Right atrium auricular region (tissue), 2 donors: ENCODE measurements at regions not wholly inside any gene's neighbourhood (a gene's known extent, or its start where the extent isn't known, plus 50 kb on each side); places are given as distances from the start of the nearest gene placed in this dataset.

Experiments
- DNase-seq: peaks from one replicate; pipeline ENCODE4 v3.0.0-alpha.2; 2019; ENCODE audit warnings: low spot score
- H3K27ac ChIP-seq, 2 donors: fragments of 200-600 bp; sonication (generic); 1 replicate in 1 of 2; 2 replicates in 1 of 2; pipeline ENCODE4 v1.5.1; 2016 to 2019
- H3K27me3 ChIP-seq, 2 donors: fragments of 200-600 bp; sonication (generic); one replicate each; pipeline versions ENCODE4 v1.5.1 to v1.6.0; 2017 to 2019
- H3K36me3 ChIP-seq: fragments of 200-600 bp; sonication (generic); one replicate; pipeline ENCODE4 v1.5.1; 2016
- H3K4me1 ChIP-seq, 2 donors: fragments of 200-600 bp; sonication (generic); one replicate each; pipeline versions ENCODE4 v1.5.1 to v1.6.0; 2017 to 2019
- H3K4me3 ChIP-seq, 2 donors: fragments of 200-600 bp; sonication (generic); 1 replicate in 1 of 2; 2 replicates in 1 of 2; pipeline ENCODE4 v1.5.1; 2017 to 2019; ENCODE audit warnings: mild to moderate bottlenecking in 1 of 2, moderate library complexity in 1 of 2
- H3K9me3 ChIP-seq, 2 donors: fragments of 200-600 bp; sonication (generic); one replicate each; pipeline ENCODE4 v1.5.1; 2019
- TF ChIP-seq, protein P1 (sequence below), 2 donors: fragments of 200-600 bp; sonication (generic); IDR thresholded peaks; one replicate each; pipeline ENCODE4 v1.5.1; 2019; ENCODE audit warnings: antibody characterized with exemption in 2 of 2

DNA sequence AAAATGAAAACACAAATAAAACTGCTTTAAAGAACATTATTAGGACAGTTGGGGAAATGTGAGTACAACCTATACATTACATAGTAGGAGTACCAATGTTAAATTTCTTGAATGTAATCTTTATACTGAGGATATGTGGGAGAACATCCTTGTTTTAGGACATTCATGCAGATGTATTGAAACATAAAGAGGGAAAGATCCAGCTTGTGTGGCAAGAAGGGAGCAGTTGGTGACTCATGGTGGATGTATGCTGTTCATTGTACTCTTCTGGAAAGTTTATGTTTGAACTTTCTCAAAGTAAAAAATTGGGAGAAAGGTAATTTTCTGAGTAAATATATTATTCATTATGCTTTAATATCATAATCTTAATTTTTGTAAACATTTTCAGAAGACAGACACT, 132.1 kb upstream of the DLGAP1 start:
- Histone ChIP-seq H3K36me3 (no peaks in the 10 kb centered on the region), H3K27me3 (no peaks in the 10 kb centered on the region), H3K27ac (no peak overlapping the region), H3K4me1 (no peaks in the 10 kb centered on the region), H3K9me3 (no peaks in the 10 kb centered on the region), H3K4me3 (no peak overlapping the region)
- no peak for DNase-seq
- TF ChIP-seq, protein P1, sequence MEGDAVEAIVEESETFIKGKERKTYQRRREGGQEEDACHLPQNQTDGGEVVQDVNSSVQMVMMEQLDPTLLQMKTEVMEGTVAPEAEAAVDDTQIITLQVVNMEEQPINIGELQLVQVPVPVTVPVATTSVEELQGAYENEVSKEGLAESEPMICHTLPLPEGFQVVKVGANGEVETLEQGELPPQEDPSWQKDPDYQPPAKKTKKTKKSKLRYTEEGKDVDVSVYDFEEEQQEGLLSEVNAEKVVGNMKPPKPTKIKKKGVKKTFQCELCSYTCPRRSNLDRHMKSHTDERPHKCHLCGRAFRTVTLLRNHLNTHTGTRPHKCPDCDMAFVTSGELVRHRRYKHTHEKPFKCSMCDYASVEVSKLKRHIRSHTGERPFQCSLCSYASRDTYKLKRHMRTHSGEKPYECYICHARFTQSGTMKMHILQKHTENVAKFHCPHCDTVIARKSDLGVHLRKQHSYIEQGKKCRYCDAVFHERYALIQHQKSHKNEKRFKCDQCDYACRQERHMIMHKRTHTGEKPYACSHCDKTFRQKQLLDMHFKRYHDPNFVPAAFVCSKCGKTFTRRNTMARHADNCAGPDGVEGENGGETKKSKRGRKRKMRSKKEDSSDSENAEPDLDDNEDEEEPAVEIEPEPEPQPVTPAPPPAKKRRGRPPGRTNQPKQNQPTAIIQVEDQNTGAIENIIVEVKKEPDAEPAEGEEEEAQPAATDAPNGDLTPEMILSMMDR (IDR thresholded peaks at IDR 0.05): no peak

DNA sequence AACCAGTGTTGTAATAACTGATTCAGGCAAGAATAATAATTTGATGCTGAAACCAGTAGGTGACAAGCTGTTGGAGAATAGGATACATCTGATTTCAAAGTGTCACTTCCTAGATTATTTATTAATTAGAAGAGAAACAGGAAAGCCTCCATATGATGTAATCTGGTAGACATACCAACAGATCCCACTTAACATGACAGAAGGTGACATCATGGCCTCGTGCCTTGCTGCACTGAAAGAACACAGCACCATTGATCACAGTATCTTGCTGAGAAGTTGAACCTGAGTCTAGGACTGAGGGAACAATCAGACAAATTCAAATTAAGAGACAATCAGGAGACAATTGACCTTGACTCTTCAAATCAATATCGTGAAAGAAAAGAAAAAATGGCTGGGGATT, 131.6 kb upstream of the DLGAP1 start:
- no peaks in the 10 kb centered on the region for H3K27me3 ChIP-seq
- H3K4me3 ChIP-seq: no peak overlapping the region
- H3K9me3 ChIP-seq: no peaks in the 10 kb centered on the region
- H3K4me1 ChIP-seq: no peaks in the 10 kb centered on the region
- no peak for DNase-seq
- H3K27ac ChIP-seq: no peak overlapping the region
- H3K36me3 ChIP-seq: no peaks in the 10 kb centered on the region
- TF ChIP-seq, protein P1 (IDR thresholded peaks at IDR 0.05): no peak

DNA sequence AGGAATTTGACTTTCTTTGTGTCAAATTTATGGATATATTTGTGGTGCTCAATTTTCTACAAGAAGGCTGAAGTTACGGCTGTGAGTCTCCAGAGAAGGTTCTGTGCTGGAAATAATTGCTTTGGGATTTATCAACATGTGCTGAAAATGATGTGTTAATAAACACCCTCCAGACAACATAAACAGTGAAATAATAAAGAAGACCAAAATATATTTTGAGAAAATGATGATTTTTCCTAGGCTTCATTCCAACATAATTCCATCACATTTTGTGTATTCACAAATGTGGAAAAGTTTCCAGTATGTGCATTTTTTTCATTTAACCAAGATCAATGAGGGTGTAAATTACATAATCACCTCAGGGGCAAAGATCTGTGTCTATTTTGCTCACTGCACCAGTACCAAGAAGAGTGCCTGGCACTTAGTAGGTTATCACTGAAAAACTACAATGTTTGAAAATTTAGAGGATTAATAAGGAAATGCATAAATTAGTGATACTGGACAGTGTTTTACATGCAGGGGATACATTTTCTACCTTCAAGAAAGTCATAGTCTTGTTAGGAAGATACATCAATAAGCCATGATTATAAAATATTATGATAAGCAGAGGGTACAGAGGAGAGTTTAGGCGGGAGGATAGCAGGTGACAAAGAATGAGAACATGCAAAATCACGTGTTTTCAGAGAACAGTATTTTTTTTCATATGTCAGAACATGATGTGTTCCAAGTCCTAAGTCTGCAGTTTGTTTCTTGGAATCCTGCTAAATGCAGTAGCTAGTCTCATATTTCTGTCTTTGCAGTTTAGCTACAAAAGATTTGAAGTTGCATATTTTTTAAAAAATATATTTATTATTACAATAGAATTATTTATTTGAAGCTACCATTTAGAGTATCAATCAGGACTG, 127.6 kb upstream of the DLGAP1 start:
- Histone ChIP-seq H3K36me3 (no peaks in the 10 kb centered on the region), H3K9me3 (peaks cover 0 to 8% of the 10 kb centered on the region in 2 donors), H3K27ac (no peak overlapping the region), H3K4me1 (no peaks in the 10 kb centered on the region), H3K4me3 (no peak overlapping the region), H3K27me3 (no peaks in the 10 kb centered on the region)
- TF ChIP-seq, protein P1 (IDR thresholded peaks at IDR 0.05): no peak
- DNase-seq: no peak

DNA sequence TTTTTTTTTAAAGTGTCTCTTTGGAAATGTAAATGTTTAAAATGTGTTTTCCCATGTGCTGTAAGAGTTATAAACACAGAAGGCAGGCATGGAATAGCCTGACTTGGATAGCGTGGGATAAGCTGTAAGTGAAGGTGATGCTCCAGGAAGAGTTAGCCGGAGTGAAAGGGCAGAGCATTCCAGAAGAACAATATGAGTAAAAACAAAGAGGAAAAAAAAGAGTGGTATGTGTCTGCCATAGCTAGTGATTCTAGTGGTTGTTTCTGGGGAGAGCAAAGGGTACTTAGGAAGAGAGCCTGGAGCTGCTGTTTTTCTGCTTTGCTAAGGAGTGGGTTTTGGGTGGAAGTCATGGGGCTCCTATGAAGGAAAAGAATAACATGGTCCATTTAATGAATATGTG, 126.9 kb upstream of the DLGAP1 start:
- no peak overlapping the region for H3K27ac ChIP-seq

DNA sequence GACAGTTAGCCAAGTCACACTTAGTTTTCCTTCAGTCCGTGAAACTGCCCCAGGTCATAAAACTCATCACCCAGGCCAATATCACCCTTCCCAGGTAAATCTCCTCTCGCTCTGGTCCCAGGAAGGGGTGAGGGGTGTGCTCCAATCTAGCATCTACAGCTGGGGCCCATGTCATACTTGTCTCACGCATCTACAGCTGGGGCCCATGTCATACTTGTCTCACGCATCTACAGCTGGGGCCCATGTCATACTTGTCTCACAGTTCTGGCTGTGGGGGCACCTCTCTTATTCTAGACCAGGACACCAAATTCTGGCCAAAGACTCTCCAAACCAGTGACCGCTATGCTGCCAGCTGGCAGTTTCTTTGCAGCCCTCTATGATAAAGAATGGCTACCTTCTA, 123.3 kb upstream of the DLGAP1 start:
- TF ChIP-seq, protein P1 (IDR thresholded peaks at IDR 0.05): no peak
- Histone ChIP-seq H3K27ac (no peak overlapping the region), H3K36me3 (no peaks in the 10 kb centered on the region), H3K27me3 (no peaks in the 10 kb centered on the region), H3K4me1 (no peaks in the 10 kb centered on the region), H3K9me3 (peaks cover 0 to 36% of the 10 kb centered on the region in 2 donors), H3K4me3 (no peak overlapping the region)
- no peak for DNase-seq

More for the DNA sequence above, 126.9 kb upstream of the DLGAP1 start:
- Histone ChIP-seq H3K27me3 (no peaks in the 10 kb centered on the region), H3K4me3 (no peak overlapping the region), H3K9me3 (peaks cover 0 to 15% of the 10 kb centered on the region in 2 donors), H3K4me1 (no peaks in the 10 kb centered on the region), H3K36me3 (no peaks in the 10 kb centered on the region)
- TF ChIP-seq, protein P1 (IDR thresholded peaks at IDR 0.05): no peak
- DNase-seq: no peak
